ENCODE measurements at regions not wholly inside any gene's neighbourhood (a gene's known extent, or its start where the extent isn't known, plus 50 kb on each side); places are given as distances from the start of the nearest gene placed in this dataset.
"Not testable (repeated sequence)": the region's sequence is repeated elsewhere in the genome, so short reads cannot be mapped to it uniquely, and the experiment has no call there.

DNA sequence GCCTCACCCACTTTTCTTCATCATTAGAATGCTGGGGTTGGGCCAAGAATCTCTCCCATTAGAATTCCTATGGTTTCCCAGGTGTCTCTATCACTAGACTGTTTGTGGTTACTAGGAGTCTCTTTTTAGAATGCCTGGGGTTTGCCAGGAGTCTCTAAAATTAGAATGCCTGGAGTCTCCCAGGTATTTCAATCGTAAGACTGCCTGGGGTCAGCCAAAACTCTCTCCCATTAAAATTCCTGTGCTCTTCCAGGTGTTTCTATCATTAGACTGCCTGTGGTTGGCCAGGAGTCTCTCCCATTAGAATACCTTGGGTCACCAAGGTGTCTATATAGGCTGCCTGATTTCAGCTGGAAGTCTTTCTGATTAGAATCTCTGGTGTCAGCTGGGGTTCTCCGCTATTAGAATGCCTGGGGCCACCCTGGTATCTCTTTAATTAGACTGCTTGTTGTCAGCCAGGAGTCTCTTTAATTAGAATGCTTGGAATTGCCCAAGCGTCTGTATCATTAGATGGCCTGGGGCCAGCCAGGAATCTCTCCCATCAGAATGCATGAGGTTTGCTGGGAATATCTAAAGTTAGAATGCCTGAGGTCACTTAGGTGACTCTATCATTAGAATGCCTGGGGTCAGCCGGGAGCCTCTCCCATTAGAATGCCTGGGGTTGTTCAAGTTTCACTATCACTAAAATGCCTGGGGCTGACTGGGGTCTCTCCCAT, 1479.2 kb downstream of the UQCRFS1 start:
- DNase-seq (ENCODE audit: extremely low read depth in 1 of 2, low read depth in 1 of 2): no peak

DNA sequence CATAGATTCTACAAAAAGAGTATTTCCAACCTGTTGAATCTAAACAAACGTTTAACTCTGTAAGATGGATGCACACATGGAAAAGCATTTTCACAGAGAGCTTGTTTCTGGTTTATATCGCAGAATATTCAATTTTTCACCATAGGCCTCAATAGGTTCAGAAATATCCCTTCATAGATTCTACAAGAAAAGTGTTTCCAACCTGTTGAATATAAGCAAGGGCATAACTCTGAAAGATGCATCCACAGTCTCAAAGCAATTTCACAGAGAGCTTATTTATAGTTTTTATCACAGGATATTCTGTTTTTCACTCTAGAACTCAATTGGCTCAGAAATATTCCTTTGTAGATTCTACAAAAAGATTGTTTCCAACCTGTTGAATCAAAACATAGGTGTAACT, 1483.6 kb downstream of the UQCRFS1 start:
- no peak for DNase-seq (ENCODE audit: extremely low read depth in 1 of 2, low read depth in 1 of 2)

DNA sequence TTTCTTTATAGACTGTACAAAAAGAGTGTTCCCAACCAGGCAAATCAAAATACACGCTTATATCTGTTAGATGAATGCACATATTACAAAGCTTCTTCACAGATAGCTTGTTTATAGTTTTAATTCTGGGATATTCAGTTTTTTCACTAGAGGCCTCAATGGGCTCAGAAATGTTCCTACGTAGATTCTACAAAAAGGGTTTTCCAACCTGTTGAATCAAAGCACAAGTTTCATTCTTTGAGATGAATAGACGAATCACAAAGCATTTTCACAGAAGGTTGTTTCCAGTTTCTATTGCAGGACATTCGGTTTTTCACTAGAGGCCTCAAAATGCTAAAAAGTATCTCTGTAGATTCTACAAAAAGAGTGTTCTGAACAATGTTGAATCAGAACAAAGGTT, 1490.3 kb downstream of the UQCRFS1 start:
- DNase-seq (ENCODE audit: extremely low read depth in 1 of 2, low read depth in 1 of 2): no peak

DNA sequence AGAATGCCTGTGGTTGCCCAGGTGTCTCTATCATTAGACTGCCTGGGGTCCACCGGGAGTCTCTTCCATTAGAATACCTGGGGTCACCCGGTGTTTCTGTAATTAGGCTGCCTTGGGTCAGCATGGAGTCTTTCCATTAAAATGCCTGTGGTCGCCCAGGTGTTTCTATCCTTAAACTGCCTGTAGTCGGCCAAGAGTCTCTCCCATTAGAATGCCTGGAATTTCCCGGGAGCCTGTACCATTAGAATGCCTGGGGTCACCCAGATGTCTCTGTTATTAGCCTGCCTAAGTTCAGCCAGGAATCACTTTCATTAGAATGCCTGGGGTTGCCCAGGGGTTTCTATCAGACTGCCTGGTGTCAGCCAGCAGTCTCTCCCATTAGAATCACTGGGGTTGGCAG, 1492.8 kb downstream of the UQCRFS1 start:
- no peak for DNase-seq (ENCODE audit: extremely low read depth in 1 of 2, low read depth in 1 of 2)

DNA sequence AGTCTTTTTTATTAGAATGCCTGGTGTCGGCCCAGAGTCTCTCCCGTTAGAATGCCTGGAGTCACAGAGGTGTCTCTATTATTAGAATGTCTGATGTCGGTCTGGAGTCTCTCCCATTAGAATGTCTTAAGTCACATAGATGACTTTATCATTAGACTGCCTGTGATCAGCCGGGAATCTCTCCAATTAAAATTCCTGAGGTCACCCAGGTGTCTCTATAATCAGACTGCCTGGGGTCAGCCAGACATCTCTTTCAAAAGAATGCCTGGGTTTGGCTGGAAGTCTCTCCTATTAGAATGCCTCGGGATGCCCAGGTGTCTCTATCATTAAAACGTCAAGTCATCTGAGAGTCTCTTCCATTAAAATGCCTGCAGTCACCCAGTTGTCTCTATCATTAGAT, 1493.9 kb downstream of the UQCRFS1 start:
- no peak for DNase-seq (ENCODE audit: extremely low read depth in 1 of 2, low read depth in 1 of 2)

DNA sequence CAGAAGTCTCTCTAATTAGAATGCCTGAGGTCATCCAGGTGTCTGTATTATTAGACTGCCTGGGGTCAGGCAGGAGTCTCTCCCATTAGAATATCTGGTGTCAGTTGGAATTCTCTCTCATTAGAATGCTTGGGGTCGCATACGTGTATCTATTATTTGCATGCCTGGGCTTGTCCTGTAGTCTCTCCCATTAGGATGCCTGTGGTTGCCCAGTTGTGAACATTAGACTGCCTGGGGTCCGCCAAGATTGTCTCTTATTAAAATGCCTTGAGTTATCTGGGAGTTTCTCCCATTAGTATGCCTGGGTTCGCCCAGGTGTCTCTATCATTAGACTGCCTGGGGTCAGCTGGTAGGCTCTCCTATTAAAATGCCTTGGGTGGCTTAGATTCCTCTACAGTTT, 1494.7 kb downstream of the UQCRFS1 start:
- no peak for DNase-seq (ENCODE audit: extremely low read depth in 1 of 2, low read depth in 1 of 2)

DNA sequence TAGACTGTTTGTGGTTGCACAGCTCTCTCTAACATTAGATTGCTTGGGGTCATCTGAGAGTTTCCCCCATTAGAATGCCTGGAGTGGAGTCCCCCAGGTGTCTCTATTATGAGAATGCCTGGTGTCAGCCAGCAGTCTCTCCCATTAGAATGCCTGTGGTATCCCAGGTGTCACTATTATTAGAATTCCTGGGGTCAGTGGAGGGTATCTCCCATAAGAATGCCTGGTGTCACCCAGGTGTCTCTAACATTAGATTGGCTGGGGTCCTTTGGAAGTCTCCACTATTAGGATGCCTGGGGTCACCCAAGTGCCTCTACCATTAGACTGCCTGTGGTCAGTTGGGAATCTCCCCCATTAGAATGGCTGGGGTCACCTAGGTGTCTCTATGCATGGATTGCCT, 1495.1 kb downstream of the UQCRFS1 start:
- no peak for DNase-seq (ENCODE audit: extremely low read depth in 1 of 2, low read depth in 1 of 2)

DNA sequence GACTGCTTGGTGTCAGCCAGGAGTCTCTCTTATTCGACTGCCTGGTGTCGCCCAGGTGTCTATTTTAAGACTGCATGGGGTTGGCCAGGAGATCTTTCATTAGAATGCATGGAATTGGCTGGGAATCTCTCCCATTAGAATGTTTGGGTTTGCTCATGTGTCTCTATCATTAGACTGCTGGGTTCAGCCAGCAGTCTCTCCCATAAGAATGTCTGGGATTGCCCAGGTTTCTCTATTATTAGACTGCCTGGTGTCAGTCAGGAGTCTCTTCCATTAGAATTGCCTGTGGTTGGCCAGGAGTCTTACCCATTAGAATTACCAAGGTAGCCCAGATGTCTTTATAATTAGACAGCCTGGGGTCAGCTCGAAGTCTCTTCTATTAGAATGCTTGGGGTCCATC, 1496.0 kb downstream of the UQCRFS1 start:
- DNase-seq (ENCODE audit: extremely low read depth in 1 of 2, low read depth in 1 of 2): no peak

DNA sequence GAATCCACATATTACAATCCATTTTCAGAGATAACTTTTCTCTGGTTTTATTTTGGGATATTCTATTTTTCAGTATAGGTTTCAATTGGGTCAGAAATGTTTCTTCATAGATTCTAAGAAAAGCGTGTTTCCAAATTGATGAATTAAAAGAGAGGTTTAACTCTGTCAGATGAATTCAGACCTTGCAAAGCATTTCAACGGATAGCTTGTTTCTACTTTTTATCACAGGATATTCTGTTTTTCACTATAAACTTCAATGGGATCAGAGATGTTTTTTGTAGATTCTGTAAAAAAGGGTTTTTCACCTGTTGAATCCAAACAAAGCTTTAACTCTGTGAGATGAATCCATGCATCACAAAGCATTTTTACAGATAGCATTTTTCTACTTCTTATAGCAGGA, 1498.1 kb downstream of the UQCRFS1 start:
- DNase-seq (ENCODE audit: extremely low read depth in 1 of 2, low read depth in 1 of 2): no peak

DNA sequence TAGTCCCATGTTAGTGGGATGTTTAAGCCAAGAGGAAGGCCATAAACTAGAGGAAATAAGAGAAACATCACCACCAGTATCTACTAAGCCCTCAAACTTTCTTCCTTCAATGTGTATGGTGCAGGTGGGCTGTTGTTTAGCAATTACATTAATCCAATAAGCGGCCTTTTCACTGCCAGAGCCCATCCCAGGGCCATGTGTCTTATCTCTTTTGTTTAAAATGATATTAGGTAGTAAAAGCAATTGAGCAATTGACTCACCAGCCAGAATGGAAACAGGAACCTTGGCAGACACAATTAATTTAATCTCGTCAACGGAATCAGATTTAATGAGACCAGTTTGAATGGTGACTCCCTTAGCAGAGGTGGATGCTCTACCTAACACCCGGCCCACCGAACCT, 1503.5 kb downstream of the UQCRFS1 start:
- no peak for DNase-seq (ENCODE audit: extremely low read depth in 1 of 2, low read depth in 1 of 2)

DNA sequence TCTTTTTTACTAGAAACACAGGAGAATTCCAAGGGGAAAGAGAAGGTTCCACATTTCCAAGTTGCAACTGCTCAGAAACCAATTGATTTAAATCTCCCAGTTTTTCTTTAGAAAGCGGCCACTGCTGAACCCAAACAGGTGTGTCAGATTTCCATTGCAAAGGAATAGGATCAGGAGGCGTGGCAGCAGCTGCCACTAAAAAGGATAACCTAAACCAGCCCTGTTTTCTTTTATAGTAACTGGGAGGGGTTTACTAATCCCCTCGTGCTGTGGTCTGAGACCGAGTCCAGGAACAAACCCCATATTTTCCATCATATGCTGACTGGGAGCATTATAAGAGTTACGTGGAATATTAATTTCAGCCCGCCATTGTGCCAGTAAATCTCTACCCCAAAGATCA, 1504.0 kb downstream of the UQCRFS1 start:
- not testable (repeated sequence) for DNase-seq (ENCODE audit: extremely low read depth in 1 of 2, low read depth in 1 of 2)

DNA sequence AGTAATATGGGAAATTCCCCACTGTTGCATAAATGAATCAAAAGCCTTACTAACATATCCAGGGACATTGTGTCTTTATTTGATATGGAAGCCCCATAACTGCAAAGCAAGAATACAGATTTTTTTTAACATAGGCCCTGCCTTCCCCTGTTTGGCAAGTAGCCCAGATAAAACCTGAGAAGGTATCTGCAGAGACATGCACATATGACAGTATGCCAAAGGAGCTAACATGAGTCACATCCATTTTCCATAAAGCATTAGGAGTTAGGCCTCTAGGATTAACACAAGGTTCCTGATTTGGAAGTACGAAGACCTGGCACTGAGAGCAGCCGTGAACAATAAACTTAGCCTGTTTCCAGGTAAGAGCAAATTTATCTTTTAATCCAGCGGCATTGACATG, 1505.9 kb downstream of the UQCRFS1 start:
- not testable (repeated sequence) for DNase-seq (ENCODE audit: extremely low read depth in 1 of 2, low read depth in 1 of 2)

DNA sequence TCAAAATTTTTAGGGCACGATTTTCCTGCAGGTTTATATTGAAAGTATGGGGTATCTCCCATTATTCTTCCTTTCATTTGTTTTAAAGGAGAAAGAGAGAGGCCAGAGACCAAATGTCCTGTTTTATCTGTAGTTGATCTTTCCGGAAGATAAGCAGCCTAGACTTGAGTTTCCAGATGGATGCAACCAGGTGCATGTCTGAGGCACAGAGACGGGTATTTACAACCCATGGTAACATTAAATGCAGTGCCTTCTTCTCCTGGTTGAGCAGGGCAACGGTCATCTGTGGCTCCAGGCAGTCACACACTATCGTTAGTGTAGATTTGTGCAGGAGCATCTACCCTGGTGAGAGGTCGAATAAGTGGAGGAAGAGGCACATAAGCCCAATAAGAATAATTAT, 1507.1 kb downstream of the UQCRFS1 start:
- no peak for DNase-seq (ENCODE audit: extremely low read depth in 1 of 2, low read depth in 1 of 2)

DNA sequence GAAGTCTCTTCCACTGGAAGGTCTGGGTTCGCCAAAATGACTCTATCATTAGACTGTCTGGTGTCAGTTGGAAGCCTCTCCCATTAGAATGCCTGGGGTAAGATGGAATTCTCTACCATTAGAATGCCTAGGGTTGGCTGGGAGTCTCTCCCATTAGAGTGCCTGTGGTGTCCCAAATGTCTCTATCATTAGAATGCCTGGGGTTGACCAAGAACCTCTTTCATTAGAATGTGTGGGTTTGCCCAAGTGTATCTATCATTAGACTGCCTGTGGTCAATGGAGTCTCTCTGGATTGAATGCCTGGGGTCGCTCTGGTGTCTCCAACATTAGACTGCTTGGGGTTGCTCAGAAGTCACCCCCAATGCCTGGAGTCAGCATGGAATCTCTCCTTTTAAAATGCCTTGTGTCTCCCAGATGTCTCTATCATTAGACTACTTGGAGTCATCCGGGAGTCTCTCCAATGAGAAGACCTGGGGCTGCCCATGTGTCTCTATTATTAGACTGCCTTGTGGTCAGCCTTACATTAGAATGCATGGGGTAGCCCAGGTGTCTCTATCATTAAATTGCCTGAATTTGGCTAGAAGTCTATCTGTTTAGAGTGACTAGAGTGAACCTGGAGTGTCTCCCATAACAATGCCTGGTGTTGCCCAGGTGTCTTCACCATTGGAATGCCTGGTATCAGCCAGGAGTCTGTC, 1518.4 kb downstream of the UQCRFS1 start:
- no peak for DNase-seq (ENCODE audit: extremely low read depth in 1 of 2, low read depth in 1 of 2)

DNA sequence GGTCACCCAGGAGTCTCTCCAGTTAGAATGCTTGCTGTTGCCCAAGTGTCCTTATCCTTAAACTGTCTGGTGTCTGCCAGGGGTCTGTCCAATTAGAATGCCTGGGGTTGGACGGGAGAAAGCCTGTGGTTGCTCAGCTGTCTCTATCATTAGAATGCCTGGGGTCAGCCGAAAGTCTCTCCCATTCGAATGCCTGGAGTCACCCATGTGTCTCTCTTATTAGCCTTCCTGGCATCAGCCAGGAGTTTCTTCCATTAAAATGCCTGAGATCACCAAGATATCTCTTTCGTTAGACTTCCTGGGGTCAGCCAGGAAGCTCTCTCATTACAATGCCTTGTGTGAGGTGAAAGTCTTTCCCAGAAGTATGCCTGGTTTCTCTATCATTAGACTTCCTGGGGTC, 1521.0 kb downstream of the UQCRFS1 start:
- DNase-seq (ENCODE audit: extremely low read depth in 1 of 2, low read depth in 1 of 2): no peak

DNA sequence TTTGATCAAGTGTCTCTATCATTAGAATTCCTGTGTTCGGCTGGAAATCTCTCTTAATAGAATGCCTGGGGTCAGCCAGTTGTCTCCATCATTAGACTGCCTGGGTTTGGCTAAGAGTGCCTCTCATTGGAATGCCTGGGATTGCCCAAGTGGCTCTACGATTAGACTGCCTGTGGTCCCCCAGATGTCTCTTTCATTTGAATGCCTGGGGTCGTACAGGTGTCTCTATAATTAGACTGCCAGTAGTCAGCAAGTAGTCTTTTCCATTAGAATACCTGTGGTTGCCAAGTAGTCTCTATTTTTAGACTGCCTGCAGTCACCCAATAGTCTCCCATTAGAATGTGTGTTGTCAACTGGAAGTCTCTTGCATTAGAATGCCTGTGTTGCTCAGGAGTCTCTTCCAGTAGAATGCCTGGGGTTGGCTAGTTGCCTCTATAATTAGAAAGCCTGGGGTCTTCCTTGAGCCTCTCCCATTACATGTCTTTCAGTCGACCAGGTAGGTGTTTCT, 1523.2 kb downstream of the UQCRFS1 start:
- DNase-seq (ENCODE audit: extremely low read depth in 1 of 2, low read depth in 1 of 2): no peak

DNA sequence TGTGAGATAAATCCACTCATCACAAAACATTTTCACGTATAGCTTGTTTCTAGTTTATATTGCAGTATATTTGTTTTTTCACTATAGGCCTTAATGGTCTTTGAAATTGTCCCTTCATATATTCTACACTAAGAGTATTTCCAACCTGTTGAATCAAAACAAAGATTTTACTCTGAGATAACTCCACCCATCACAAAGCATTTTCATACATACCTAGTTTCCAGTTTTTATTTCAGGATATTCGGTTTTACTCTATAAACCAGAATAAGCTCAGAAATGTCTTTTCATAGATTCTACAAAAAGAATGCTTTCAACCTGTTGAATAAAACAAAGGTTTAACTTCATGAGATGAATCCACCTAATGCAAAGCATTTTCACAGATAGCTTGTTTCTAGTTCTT, 1528.7 kb downstream of the UQCRFS1 start:
- DNase-seq (ENCODE audit: extremely low read depth in 1 of 2, low read depth in 1 of 2): no peak

DNA sequence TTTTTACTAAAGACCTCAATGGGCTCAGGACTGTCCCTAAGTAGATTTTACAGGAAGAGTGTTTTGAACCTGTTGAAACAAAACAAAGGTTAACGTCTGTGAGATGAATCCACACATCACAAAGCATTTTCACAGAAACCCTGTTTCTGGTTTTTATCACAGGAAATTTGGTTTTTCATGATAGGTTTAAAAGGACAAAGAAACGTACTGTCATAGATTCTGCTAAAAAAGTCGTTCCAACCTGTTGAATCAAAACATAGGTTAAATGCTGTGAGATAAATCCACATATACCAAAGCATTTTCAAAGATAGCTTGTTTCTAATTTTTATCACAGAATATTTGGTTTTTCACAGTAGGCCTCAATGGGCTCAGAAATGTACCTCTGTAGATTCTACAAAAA, 1531.0 kb downstream of the UQCRFS1 start:
- no peak for DNase-seq (ENCODE audit: extremely low read depth in 1 of 2, low read depth in 1 of 2)

DNA sequence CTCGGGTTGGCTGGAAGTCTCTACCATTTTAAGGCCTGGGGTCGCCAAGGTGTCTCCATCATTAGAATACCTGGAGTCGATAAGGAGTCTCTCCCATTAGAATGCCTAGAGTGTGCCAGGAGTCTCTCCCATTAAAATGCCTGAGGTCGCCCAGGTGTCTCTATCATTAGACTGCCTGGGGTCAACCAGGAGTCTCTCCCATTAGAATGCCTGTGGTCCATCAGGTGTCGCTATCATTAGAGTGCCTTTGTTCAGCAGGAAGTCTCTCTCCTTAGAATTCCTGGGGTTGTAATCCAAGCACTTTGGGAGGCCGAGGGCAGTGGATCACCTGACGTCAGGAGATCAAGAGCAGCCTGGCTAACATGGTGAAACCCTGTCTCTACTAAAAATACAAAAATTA, 1533.0 kb downstream of the UQCRFS1 start:
- DNase-seq (ENCODE audit: extremely low read depth in 1 of 2, low read depth in 1 of 2): no peak

DNA sequence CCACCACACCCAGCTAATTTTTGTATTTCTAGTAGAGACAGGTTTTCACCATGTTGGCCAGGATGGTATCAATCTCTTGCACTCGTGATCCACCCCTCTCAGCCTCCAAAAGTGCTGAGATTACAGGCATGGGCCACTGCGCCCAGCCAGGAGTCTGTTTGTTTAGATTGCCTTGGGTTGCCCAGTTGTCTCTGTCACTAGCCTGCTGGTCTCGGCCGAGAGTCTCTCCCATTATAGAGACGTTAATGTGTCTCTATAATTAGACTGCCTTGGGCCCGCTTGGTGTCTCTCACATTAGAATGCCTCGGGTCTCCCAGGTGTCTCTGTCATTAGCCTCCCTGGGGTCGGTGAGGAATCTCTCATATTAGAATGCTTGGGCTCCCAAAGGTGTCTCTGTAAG, 1533.6 kb downstream of the UQCRFS1 start:
- no peak for DNase-seq (ENCODE audit: extremely low read depth in 1 of 2, low read depth in 1 of 2)

DNA sequence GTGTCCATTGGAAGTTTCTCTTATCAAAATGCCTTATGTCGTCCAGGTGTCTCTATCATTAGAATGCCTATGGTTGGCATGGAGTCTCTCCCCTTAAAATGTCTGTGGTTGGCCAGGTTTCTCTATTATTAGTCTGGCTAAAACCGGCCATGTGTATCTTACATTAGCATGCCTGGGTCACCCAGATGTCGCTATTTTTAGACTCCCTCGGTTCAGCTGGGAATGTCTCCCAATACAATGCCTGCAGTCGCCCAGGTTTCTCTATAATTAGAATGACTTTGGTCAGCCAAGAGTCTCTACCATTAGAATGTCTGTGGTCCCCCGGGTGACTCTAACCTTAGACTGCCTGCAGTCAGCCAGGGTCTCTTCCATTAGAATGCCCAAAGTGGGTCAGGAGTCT, 1536.1 kb downstream of the UQCRFS1 start:
- no peak for DNase-seq (ENCODE audit: extremely low read depth in 1 of 2, low read depth in 1 of 2)

DNA sequence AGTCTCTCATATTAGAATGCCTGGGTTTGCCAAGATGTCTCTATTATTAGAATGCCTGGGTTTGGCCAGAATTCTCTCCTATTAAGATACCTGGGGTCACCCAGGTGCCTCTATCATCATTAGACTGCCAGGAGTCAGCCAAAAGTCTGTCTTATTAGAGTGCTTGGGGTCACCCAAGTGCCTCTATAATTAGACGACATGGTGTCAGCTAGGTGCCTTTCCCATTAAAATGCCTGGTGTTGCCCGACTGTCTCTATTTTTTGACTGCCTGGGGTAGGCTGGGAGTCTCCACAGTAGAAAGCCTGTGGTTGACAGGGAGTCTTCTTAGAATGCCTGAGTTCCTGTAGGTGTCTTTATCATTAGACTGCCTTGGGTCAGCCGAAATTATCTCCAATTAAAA, 1536.6 kb downstream of the UQCRFS1 start:
- DNase-seq (ENCODE audit: extremely low read depth in 1 of 2, low read depth in 1 of 2): no peak

DNA sequence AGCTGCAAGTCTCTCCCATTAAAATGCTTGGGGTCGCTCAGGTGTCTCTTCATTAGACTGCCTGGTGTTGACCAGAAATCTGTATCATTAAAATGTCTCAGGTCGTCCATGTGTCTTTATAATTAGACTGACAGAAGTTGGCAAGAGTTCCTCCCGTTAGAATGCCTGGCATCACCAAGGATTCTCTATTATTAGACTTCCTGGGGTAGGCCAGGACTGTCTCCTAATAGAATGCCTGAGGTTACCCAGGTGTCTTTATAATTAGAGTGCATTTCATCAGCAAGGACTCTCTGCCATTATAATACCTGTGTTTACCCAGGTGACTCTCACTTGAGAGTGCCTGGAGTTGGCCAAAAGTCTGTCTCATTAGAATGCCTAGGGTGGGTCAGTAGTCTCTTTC, 1537.2 kb downstream of the UQCRFS1 start:
- DNase-seq (ENCODE audit: extremely low read depth in 1 of 2, low read depth in 1 of 2): no peak

Measured in activated CD8-positive, alpha-beta memory T cell treated with anti-CD3 and anti-CD28 coated beads for 1 hour (primary cell).